ENCODE measurements at regions not wholly inside any gene's neighbourhood (a gene's known extent, or its start where the extent isn't known, plus 50 kb on each side); places are given as distances from the start of the nearest gene placed in this dataset.

- no peak for TF ChIP-seq CTCF (IDR thresholded peaks at IDR 0.05; ENCODE audit: borderline replicate concordance)
- DNase-seq, result no peak
- no peaks in the 10 kb centered on the region for H3K36me3 ChIP-seq
- no peaks in the 10 kb centered on the region for H3K27me3 ChIP-seq (ENCODE audit: low read depth)
- H3K9me3 ChIP-seq (replicated peaks), result peaks cover 13% of the 10 kb centered on the region
- intact Hi-C loops (cut with micrococcal nuclease), result no loop called here
- H3K4me3 ChIP-seq, result no peak overlapping the region
- no peak overlapping the region for H3K27ac ChIP-seq (replicated peaks)
- no peaks in the 10 kb centered on the region for H3K4me1 ChIP-seq
Observed at GRCh38 chr1:106619080-106619826, 437.2 kb upstream of the PRMT6 start.

- no peaks in the 10 kb centered on the region for H3K4me1 ChIP-seq
- TF ChIP-seq CTCF (IDR thresholded peaks at IDR 0.05; ENCODE audit: borderline replicate concordance), result no peak
- intact Hi-C loops (cut with micrococcal nuclease), result no loop called here
Observed at GRCh38 chr1:106619827-106620134, 436.7 kb upstream of the PRMT6 start.

GRCh38 chr1:106620521-106620954 lies 435.9 kb upstream of the PRMT6 start:
- intact Hi-C loops (cut with micrococcal nuclease), result no loop called here
- Histone ChIP-seq H3K4me1 (no peaks in the 10 kb centered on the region), H3K27ac (replicated peaks) (no peak overlapping the region), H3K27me3 (ENCODE audit: low read depth) (no peaks in the 10 kb centered on the region), H3K36me3 (no peaks in the 10 kb centered on the region), H3K9me3 (replicated peaks) (peaks cover 26% of the 10 kb centered on the region), H3K4me3 (no peak overlapping the region)
- TF ChIP-seq CTCF (IDR thresholded peaks at IDR 0.05; ENCODE audit: borderline replicate concordance), result no peak
- DNase-seq, result no peak

More at GRCh38 chr1:106619827-106620134, 436.7 kb upstream of the PRMT6 start:
- H3K36me3 ChIP-seq, result no peaks in the 10 kb centered on the region
- H3K4me3 ChIP-seq, result no peak overlapping the region
- H3K9me3 ChIP-seq (replicated peaks), result peaks cover 19% of the 10 kb centered on the region
- no peak for DNase-seq
- H3K27ac ChIP-seq (replicated peaks), result no peak overlapping the region
- no peaks in the 10 kb centered on the region for H3K27me3 ChIP-seq (ENCODE audit: low read depth)

GRCh38 chr1:106621853-106622252 lies 434.6 kb upstream of the PRMT6 start:
- Histone ChIP-seq H3K4me3 (no peak overlapping the region), H3K36me3 (no peaks in the 10 kb centered on the region), H3K4me1 (no peaks in the 10 kb centered on the region), H3K27ac (replicated peaks) (no peak overlapping the region), H3K27me3 (ENCODE audit: low read depth) (no peaks in the 10 kb centered on the region), H3K9me3 (replicated peaks) (peaks cover 39% of the 10 kb centered on the region)
- intact Hi-C loops (cut with micrococcal nuclease), result no loop called here
- TF ChIP-seq CTCF (IDR thresholded peaks at IDR 0.05; ENCODE audit: borderline replicate concordance), result no peak
- no peak for DNase-seq

GRCh38 chr1:106637566-106637965 lies 418.9 kb upstream of the PRMT6 start:
- Histone ChIP-seq H3K9me3 (replicated peaks) (no peaks in the 10 kb centered on the region), H3K4me3 (no peak overlapping the region), H3K27ac (replicated peaks) (no peak overlapping the region), H3K27me3 (ENCODE audit: low read depth) (no peaks in the 10 kb centered on the region), H3K4me1 (no peaks in the 10 kb centered on the region), H3K36me3 (no peaks in the 10 kb centered on the region)
- TF ChIP-seq CTCF (IDR thresholded peaks at IDR 0.05; ENCODE audit: borderline replicate concordance), result no peak
- no peak for DNase-seq
- intact Hi-C loops (cut with micrococcal nuclease), result no loop called here

Measured in left ventricle myocardium inferior (tissue), 1 donor.